Activated gamma-delta T cell (primary cell): ENCODE measurements at regions not wholly inside any gene's neighbourhood (a gene's known extent, or its start where the extent isn't known, plus 50 kb on each side); places are given as distances from the start of the nearest gene placed in this dataset.

Experiments
- DNase-seq: peaks from one replicate; lab custom pipeline; 2025; lab: John Stamatoyannopoulos, UW

DNA sequence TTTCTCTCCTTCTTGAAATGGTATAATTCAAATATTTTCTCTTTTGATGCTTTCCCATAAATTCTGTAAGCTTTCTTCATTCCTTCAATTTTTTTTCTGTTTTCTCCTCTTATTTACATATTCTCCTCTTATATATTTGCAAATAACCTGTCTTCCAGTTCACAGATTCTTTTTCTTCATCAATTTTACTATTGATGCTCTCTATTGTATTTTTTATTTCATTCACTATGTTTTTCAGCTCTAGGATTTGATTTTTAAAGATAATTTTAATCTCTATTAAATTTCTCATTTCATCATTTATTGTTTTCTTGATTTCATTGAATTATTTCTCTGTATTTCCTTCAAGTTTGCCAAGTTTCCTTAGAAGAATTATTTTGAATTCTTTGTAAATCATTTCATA lies 54.0 kb upstream of the PRPS1L1 start:
- no peak for DNase-seq

DNA sequence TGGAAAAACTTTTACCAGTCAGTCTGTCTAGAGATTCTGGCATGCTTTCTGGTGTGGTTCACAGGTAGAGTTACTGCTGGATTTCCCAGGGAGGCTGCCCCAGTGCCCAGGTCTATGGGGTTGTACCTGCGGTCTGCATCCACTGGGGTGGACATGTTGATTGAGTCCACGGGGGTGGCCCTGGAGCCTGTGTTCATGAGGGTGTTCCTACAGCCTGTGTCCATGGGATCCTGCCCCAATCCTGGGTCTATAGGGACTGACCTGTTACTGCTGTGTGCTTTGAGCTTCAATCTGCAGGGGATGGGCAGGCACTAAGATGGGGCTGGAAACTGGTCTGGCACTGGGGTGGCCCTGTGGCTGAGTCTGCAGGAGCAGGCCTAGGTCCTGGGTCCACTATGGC lies 54.5 kb upstream of the PRPS1L1 start:
- no peak for DNase-seq

DNA sequence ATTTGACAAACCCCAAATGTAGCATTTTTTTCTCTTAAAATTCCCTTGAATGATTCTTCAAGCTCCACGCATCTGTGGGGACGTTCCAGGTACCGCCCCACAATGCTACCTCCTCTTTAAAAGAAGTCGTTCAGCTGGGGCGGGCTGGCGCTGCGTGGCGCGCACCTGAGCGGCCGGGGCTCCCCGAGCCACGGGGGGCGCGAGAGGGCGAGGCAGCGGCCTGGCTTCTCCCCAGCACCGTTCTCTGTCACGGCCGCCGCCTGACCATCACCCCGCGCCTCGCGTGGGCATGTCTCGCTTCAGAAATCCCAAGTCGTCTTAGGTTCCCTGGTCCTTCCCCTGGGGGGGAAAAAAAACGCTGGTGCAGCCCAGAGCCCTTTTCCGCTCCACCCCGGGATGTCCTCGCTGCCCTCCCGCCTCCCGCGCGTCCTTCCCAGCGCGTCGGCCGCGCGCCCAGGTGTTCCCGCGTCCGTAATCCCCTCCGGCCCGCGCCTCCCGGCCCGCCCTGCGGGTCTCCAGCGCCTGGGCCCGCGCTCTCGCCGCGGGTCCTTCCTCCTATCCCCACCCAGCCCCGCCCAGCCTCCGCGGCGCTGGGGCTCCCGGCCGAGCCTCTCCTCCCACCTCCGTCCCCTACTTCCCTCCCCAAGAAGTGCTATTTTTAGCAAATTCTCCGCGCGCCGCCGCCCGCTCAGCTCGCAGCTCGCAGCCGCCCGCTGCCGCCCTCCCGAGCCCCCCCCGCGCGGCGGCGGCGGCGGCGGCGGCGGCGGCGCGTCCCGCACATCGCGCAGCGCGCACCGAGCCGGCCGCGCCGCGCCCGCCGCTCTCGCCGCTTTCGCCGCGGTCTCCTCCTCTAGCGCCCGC lies 58.7 kb upstream of the PRPS1L1 start:
- no peak for DNase-seq

DNA sequence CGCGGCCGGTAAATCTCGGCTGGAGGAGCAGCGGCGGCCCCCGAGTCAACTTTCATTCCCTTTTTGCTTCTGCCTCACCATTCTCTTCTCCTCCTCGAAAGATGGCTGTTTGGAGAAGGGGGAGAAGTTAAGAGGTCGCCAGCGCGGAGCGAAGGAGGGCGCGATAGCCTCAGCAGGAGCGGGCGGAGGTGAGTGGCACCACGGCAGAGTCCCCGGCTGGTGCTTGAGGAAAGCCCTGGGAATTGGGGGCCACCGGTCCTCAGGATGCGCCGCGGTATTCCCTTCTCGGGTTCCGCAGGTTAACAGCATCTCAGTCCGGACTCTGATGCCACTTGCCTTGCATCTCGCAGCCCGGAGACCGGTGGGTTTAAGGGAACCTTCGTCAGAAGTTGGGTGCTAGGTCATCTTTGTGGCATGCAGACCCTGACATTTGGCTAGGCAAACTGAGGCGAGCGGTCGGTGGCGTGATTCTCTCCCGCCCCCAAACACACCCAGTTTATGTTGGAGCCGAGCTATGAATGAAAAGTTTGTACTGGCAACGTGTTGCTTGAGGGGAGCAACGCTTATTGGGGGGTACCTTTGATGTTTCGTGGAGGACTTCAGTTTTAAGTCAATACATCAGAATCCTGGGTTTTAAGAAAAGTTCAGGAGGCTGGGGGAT lies 59.5 kb upstream of the PRPS1L1 start:
- DNase-seq = peak; percentile 6

DNA sequence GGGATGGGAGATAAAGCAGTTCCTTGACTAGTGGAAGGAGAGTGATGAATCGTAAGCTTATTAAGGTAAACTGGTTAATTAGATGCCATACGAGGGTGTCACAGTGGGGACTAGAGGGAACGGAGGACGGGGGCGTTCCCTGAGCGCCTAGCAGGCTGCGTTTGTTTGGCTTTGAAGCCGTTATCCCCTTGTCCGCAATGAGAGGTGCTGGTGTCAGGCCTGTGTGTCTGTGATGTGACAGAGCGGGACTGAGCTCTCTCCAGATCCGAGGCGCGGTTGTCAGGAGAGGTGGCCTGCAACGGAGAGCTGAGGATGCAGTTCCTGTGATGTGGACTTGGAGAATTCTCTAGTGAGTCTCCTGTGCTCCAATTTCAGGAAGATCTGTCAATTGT lies 60.0 kb upstream of the PRPS1L1 start:
- DNase-seq = no peak

DNA sequence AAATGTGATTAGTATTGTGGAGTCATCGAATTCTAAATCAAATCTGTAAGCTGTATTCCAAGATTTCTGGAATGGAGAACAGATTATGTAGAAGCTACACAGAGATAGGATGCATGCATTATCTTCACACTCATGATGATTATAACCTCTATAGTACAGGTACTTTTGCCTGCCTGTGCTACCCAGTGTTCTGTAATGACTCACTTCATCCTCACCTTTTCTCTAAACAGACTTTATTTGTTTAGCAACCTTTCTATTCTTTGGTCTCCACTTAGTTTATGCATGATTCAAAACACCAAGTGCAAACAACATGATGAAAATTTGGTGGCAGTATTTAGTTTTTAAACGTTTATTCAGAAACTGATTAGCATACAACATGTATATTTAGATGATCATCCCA lies 68.4 kb upstream of the PRPS1L1 start:
- DNase-seq = no peak

DNA sequence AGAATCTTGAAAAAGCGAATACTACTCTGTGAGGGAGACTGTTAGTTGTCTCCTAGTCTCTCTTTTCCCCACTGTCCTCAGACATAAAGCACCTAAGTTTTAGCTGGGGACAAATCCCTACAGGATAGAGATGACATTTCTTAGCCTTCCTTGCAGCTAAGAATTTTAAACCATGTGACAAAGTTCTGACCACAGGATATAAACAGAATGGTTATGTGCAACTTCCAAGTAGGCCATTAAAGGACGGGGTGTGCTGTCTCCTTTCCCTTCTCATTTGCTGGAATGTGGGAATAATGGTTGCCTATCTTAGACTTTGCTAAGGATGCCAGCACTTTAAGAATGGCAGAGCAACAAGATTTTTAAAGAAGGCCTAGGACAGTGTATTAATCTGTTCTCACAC lies 74.9 kb upstream of the PRPS1L1 start:
- no peak for DNase-seq

DNA sequence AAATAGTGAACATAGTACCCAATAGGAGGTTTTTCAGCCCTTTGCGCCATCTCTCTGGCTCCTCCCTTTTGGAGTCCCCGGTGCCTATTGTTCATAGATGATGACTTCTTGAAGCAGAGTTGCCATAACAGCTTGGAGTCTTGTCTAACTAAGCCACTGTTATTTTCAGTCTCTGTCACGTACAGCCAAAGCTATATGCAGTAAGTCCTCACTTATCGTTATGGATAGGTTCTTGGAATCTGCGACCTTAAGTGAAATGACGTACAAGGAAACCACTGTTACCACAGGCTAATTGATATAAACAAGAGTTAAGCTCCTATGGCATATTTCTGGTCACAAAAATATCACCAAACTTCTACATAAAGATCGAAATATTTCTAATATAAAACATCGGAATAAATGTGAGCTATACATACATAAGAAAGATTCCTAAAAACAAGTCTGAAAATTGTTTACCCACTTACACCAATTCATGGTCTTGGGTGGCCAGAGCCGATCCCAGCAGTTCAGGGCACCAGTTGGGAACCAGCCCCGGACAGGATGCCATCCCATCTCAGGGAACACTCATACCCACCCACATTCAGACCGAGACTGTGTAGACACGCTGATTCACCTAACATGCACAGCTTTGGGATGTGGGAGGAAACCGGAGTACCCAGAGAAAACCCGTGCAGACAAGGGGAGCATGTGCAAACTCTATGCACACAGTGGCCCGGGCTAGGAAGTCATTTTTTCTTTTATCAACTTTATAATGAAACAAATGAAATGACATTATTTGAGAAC lies 76.0 kb upstream of the PRPS1L1 start:
- no peak for DNase-seq

DNA sequence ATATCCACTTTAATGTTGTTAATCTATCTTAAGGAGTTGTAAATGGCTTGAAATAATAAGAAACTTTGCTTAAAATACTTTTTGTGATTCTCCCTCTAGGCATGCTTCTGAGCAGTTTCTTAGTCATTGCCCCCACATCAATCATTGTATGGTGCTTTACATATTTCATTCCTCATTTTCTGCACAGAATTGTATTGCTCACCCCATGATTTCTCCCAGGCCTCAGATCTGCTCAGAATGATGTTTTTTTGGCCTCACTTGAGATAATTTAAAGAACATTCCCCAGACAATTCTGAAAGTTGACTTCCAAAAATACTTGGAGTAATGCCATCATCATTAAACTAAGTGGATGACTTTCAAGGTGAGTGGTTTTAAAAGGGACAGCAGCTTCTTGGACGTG lies 82.1 kb upstream of the PRPS1L1 start:
- no peak for DNase-seq

DNA sequence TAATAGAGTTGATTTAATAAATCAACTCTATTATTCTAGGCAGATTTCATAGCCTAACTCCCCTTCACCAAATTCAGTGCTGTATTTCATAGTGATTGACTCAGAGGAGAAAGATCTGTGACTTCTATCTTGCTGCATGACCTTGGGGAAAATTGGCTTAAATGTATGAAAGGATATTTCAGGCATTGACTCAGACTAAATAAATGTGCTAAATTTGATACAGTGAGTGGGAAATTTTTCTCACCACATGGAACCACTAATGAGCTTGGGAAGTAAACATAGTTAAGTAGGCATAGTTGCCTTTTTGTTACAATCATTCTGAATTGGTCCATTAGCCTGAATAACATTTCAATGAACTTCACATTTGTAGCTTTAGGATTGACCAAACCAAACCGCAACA lies 89.0 kb upstream of the PRPS1L1 start:
- no peak for DNase-seq

DNA sequence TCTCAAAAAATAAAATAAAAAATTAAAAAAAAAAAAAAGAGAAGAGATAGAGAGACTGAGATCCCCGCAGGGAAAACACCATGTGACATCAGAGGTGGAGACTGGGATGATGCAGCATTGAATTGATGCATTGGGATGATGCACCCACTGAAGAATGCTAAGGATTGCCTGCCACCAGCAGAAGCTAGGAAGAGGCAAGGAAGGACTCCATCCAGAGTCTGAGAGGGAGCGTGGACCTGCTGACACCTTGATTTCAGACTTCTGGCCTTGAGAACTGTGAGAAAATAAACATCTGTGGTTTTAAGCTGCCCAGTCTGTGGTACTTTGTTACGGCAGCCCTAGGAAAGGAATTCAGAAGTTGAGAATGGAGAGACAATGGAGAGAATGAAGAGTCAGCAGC lies 89.8 kb upstream of the PRPS1L1 start:
- DNase-seq = no peak

DNA sequence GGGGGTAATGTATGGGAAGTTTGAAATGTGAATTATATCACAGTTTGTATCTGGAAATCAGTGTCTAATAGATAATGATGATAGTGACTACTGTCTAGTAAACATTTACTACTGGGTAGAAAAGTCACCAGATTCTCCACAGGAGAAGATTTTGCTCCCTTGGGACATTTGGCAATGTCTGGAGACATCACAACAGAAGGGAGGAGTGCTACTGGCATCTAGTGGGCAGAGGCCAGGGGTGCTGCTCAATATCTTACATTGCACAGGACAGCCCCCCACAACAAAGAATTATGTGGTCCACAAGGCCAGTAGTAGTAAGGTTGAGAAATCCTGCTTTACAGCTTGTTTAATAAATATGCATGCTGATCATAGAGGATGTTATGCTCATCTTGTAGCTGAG lies 92.3 kb upstream of the PRPS1L1 start:
- DNase-seq = no peak

DNA sequence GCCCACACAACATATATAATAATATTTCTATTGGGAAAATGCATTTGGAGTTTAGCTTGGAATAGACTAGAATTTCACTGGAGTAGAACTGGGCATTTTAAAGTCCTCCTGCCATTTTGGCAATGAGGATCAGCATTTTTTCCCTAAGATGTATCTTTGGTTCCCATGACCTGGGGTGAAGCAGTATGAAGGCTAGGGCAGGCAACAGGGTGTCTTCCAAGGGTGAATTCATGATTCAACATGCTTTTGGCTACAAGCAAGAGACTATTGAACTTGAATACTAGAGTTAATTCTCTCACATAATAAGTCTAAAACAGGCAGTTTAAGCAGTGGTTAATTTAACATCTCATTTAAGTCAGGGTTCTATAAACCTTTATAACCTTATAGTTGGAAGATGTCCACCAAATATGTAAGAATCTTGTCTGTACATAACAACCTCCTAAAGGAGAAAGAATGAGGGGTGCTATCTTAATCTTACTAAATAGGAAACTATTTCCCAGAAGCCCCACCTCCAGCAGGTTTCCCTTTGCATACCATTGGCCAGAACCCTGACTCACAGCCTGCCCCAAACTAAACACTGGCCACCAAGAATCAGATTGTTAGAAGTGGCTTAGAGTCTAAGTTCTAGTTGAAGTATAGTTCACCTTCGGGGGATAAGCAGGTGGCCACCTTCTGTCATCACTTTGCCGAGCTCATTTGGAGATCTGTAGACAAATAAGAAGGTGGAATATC lies 96.0 kb upstream of the PRPS1L1 start:
- no peak for DNase-seq

DNA sequence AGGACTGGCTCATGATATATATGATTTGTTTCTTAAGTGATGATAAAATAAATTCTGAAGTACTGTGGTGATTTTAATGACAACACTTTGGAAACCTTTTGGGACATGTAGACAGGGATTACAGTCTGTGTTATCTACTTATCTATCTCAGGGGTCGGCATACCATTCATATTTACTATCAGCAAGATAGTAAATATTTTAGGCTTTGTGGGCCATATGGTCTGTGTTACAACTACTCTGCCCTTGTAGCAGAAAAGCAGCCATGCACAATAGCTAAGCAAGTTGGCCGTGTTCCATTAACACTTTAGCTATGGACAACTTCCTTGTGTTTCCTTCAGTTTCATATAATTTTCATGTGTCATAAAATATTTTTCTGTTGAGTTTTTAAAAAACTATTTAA lies 97.8 kb upstream of the PRPS1L1 start:
- no peak for DNase-seq

DNA sequence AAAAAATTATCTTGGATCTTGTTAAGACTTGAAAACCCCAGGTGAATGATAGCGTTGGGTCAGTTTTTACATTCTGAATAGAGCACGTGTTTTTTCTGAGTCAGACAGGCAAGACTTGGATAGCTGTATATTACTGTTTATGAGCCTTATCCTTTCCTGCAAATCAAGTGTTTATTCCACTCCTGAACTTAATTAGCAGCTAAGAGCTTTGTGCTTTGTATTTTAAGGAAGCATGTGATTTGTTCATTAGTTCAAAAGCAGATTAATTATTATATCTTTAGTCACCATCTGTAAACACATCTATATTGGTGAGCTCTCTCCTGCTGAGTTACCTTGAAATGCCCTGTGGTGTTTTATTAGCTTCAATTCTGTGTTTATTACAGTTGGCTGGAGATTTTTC lies 98.6 kb upstream of the PRPS1L1 start:
- DNase-seq = no peak

DNA sequence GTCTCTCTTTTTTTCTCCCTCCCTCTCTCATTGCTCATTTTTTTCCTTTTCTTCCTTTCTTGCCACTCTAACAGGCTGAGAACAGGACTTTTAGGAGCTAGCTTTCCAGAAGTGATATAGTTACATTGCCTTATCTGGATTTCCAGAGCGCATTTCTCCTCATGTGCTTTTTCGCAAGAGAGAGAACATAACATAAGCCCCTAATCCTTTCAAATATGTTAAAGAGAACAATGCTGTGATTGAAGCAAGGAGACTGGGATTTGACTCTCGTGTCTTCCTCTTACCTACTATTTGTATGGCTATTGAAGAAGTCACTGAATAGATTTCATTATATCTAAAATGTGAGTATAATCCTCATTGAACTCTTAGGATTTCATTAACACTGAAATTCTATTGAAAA lies 101.2 kb upstream of the PRPS1L1 start:
- DNase-seq = no peak

DNA sequence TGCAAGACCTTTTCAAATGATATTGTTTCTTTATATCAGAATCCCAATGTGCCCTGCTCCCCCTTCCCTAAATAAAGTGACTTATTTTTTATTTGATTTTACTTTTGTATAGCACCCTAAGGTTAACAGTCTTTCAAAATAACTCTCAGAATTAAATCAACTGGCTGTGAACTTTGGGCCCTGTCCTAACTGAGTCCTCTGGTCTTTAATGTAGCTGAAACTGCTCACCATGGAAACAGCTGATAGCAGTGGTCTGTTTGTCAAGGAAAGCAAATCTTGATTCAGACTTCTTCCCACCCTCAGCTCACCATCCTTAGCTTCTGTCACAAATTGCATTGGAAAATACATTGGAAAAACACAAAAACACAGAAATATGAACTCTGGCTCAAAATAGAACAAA lies 105.2 kb upstream of the PRPS1L1 start:
- DNase-seq = no peak

DNA sequence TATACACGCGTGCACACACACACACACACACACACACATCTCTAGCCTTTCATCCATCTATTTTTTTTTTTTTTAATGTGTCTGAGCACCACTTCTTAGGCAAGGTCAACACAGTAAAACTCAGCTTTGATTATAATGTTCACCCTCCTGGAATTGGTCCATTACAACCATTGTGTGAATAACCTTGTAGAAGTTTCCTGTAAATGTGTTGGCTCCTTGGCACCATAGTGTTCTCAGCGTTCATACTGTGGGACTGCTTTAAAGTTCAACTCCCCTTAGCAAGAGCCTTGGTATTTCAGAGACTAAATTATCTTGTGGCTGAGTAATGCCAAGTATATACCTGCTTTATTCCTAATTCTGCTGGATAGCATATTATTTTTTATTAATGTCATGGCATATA lies 106.3 kb upstream of the PRPS1L1 start:
- no peak for DNase-seq

DNA sequence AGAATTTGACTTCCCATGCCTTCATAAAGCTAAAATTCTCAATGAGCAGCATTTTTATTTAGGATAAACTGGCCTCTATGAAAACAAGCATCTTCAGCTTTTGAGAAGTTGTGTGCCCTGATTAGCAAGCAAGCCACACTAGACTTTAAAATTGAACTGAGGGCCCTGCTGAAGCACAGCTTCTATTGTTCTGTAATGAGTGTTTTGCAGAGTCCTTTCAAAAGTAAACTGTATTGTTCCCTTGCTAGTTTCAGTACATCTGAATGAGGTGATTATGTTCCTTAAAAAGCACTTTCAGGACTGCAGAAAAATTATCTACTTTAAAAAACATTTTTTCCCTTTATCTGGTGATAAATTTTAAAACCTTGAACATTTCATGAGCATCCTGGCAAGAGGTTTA lies 113.3 kb upstream of the PRPS1L1 start:
- no peak for DNase-seq

DNA sequence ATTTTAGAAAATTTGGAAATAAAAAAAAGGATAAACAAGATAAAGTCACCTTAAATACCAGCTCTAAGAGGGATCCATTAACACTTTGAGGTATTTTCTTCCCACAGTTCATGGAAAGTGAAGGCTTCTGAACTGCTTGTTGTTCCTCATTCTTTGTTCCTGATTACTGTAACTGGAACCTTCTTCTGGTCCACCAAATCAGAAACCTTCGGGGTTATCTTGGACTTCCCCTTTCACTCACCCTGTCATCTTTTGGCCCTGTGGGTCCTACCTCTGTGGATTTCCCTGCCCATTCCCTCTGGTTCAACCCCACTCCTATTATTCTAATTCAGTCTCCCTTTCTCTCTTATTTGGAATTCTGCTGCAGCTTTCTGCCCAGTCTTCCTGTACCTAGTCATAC lies 116.5 kb upstream of the PRPS1L1 start:
- DNase-seq = no peak

DNA sequence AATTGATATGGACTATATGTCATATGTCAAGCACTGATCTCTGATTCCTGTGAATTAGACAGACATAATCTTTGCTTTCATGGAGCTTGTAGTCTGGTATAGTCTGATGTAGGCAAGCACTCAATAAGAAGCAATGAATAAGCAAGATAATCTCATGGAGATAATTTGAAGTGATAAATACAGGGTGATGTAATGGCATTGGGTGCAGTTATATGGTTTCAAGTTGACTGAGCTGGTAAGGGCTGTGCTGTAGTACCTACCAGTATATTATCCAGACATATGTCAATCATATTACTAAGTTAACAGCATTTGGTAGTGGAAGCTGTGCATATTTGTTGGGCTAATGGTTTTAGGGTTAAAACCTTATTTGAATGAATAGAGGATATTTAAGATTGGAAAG lies 117.5 kb upstream of the PRPS1L1 start:
- DNase-seq = no peak

DNA sequence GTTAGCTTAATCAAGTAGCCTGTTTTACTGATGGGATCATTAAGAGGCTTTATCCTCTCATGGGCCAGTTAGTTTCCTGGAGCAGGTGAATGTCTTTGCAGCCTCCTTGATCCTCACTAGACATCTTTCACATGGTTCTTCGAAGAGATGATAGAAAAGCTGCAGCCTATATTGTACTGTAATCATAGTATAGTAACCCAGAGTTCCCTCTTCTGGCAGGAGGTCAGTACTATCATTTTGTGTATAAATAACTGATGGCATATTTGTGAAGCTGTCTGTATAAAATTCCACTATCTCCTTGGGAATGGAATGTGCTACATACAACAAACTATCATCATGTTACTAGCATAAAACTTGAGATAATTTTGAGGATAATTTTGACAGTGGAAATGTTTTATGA lies 123.8 kb upstream of the PRPS1L1 start:
- DNase-seq = no peak
